ENCODE measurements at regions not wholly inside any gene's neighbourhood (a gene's known extent, or its start where the extent isn't known, plus 50 kb on each side); places are given as distances from the start of the nearest gene placed in this dataset.

DNA sequence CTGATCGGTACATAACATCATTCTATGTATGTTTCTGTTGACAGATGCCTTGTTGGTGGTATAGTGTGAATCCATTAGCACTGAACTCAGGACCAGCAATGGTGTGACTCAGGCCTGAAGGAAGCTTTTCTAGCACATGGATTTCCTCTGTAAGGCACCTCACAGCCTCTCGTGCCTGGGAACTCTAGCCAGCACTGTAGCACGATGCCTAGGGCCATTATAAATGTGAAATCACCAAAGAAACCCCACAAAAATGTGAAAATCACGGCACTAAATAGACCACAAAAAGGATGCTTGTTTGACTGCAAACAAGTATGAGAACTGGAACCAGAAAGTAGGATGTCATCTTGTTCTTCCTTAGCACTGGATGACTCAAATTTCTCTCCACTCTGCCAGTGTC lies 63.7 kb upstream of the NKX2-2 start:
- no peak for DNase-seq (ENCODE audit: low read depth in 2 of 2)

DNA sequence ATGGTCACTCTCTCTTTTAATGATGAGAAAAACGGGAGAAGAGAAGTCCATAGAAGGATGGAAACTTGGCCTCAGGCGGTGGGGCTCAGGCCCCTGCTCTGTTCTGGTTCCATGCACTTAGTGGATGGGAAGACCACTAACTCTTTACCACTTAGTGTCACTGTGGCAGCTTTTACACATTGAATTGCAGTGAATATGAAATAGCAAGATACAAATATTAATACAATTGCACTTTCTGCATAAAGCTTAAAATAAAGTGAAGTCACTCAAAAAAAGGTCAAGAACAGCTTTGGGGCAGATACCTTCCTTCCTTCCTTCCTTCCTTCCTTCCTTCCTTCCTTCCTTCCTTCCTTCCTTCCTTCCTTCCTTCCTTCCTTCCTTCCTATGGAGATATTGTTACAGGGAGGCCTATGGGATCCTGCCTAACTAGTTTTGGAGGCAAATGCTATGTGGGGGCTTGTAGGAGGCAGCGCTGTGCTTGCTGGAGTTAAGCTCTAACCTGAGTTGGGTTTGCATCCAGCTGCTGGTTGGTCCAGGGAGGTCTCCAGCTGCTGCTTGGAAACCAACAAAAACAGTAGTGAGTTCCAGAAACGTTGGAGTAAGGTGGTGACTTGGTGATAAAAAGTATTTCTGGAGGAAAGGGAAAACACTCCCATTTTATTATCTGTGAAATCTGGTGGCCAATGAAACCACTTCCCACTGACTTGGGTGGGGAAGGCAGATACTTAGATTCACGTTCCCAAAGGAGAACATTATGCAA lies 62.3 kb upstream of the NKX2-2 start:
- no peak for DNase-seq (ENCODE audit: low read depth in 2 of 2)

DNA sequence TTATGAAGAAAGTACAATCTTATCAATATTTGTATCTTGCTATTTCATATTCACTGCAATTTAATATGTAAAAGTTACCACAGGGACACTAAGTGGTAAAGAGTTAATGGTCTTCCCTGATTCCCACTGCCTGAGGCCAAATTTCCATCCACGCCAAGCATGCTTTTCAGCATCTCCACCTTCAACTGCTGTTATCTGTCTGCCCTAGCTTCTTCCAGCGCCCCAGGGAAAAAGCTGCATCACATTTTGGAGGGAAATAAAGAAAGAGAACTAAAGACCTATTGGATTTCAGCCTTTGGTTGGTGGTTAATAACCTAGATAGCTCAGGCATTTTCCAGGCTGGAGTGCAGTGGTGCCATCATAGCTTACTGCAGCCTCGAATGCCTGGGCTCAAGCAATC lies 61.3 kb upstream of the NKX2-2 start:
- DNase-seq (ENCODE audit: low read depth in 2 of 2): no peak

DNA sequence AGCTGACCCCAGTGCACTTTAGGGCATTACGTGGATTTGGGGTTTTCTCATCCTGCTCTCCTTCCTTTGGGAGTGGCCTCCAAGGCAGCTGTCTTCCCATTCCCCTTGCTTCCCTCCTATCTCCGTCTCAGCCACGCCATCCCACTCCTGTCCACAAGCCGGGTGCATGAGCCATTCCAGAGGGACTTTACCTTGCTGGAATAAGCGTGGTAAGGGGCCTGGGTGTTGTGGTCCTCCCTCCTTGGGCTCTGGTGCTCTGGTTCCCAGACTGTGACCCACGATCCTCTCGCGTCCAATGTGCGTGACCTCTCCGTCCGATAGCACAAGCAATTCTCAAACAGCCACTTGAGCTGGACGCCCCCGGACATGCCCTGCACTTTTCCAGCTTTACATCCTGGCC lies 60.6 kb upstream of the NKX2-2 start:
- DNase-seq (ENCODE audit: low read depth in 2 of 2): no peak

DNA sequence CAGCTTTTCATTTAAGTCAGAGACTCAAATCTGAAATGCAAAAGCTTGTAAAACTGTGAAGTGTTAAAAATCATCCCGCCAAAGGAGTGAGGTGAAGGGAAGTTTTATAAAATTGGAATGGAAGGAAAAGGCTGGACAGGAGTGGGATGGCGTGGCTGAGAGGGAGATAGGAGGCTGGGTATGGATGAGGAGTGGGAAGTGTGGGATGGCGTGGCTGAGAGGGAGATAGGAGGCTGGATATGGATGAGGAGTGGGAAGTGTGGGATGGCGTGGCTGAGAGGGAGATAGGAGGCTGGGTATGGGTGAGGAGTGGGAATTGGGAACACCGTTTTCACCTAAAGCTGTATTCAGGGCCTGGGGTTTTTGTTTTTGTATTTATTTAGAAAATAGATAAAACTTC lies 59.4 kb upstream of the NKX2-2 start:
- no peak for DNase-seq (ENCODE audit: low read depth in 2 of 2)

DNA sequence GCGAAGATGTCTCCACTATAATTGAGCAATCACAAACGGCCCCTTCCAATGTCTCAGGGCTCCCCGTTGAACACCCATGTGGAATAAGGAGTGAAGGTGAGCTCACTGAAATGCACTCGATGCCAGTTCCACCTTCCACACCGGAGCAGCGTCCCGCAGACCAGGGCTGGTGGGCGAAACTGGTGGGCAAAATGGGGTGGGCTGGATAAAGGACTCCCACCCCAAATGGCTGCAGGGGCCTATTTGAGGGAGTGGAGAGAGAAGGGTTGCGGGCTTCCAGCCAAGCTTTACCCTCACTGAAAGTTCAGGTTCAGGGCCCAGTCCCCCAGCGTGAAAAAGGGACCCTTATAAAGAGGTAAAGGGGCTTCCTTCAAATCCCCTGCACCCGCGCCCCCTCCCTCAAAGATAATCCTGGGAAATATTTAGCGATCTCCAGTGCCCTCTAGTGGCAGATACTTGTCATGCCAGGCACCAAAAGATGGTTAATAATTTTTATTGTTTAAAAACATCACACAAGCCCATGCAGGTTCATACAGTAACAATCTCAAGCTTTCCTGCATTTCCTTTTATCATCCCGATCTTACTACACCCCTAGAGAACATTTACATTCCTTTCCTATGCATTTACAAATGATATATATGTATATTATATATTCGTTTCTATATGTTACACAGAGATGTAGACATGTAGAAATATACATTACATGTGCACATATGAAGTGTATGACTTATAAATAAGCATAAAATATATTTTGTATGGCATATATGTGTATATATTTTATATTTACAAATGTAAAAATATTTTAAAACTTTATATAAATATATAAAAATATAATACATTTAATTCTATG lies 58.2 kb upstream of the NKX2-2 start:
- DNase-seq (ENCODE audit: low read depth in 2 of 2): peak in 1 of 2 donors; percentile 15

GRCh38 chr20:21570285-21570992 lies 56.6 kb upstream of the NKX2-2 start:
- DNase-seq (ENCODE audit: low read depth in 2 of 2): no peak

- DNase-seq (ENCODE audit: low read depth in 2 of 2): no peak
Measured at GRCh38 chr20:21569586-21569985, 55.7 kb upstream of the NKX2-2 start.

DNA sequence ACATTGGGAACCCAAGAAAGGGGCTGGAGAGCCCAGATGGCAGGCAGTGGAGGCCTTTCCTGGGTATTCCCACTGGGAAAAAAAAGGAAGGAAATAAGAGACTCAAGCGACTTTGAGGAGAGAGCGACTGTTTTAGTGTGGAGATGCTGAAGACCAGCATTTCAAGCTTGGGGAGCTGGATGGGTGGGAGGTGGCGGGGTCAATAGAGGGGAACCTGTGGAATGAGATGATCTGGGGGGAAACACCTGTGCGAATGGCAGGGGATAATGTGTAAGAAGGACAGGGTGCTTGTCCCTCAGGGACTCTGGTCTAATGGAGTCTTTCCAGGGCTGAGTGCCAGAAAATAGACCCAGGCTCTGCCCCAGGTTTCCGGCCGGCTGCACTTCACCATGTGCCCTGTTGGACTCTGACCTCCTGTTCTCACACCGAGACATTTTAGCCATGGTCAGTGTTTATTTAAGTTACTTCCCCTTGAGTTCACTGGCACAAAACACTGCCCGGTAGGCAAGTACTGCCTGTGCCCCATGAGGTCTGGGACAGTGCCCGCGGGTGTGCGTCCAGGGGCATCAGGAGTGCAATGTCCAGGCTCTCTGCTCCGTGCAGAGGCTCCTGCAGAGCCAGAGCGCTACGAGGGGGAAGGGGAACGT lies 50.4 kb upstream of the NKX2-2 start:
- no peak for DNase-seq (ENCODE audit: low read depth in 2 of 2)

Measured in dermis microvascular lymphatic vessel endothelial cell (primary cell).